Adipocyte (in vitro differentiated cells): ENCODE measurements at regions not wholly inside any gene's neighbourhood (a gene's known extent, or its start where the extent isn't known, plus 50 kb on each side); places are given as distances from the start of the nearest gene placed in this dataset.
A peak's percentile ranks its signal among the peaks of the same experiment; 100 is the strongest.

Experiments used
- DNase-seq: peaks from one replicate; pipeline ENCODE4 v3.0.0-alpha.2; 2015; ENCODE audit warnings: low read depth
- H3K27me3 ChIP-seq: replicated peaks from 2 replicates; pipeline ENCODE4 v1.7.0; 2013; ENCODE audit warnings: mild to moderate bottlenecking, low read length, moderate library complexity; ENCODE audit not compliant: control insufficient read depth, insufficient read depth
- H3K36me3 ChIP-seq: 2 replicates; pipeline ENCODE4 v1.7.0; 2013; ENCODE audit warnings: low read length, mild to moderate bottlenecking, moderate library complexity; ENCODE audit not compliant: control insufficient read depth, insufficient read depth, severe bottlenecking
- H3K4me1 ChIP-seq: 2 replicates; pipeline ENCODE4 v1.7.0; 2013; ENCODE audit warnings: mild to moderate bottlenecking, low read length, moderate library complexity; ENCODE audit not compliant: control insufficient read depth, insufficient read depth
- H3K4me3 ChIP-seq: 2 replicates; pipeline ENCODE4 v1.7.0; 2013; ENCODE audit warnings: mild to moderate bottlenecking, low read length, moderate library complexity
- H3K9ac ChIP-seq: 2 replicates; pipeline ENCODE4 v1.7.0; 2013; ENCODE audit warnings: mild to moderate bottlenecking, low read length, moderate library complexity
- H3K9me3 ChIP-seq: 2 replicates; pipeline ENCODE4 v1.7.0; 2013; ENCODE audit warnings: mild to moderate bottlenecking, low read length, moderate library complexity; ENCODE audit not compliant: control insufficient read depth

DNA sequence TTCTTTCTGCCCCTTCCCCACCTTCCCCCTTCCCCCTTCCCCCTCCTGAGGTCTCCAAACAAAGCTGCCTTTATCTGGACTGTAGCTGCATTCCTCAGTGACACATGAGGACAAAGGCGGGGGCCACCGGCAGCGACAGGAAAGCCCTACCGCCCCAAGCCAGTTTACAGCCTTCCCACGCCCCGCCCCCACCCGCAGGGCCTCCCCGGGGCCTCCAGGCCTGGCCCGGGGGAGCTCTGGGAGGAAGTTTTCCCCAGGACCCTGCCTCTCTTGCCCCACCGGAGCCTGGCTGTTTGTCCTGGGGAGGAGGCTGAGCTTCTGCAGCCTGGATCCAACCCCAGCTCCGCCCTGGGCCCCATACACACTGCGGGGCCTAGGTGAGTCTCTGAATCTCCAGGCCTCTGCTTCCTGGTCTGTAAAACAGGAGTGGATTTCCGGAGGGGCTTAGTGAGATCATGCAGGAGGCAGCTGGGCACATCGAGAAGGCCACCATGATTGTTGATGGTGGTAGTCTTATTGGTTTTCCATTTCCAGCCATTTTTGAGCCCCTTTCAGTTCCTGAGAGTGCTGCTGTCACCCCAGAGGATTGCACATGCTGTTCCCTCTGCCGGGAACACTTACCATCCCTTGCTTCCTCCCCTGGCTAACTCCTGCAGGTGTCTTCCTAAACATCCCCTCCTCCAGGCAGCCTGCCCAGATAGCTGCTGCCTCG is 130.7 kb downstream of the MN1 start:
- no peaks in the 10 kb centered on the region for H3K36me3 ChIP-seq
- peaks cover 16% of the 10 kb centered on the region for H3K4me1 ChIP-seq
- DNase-seq: no peak
- peaks cover 7% of the 10 kb centered on the region for H3K9me3 ChIP-seq
- no peak overlapping the region for H3K9ac ChIP-seq
- H3K4me3 ChIP-seq: no peak overlapping the region
- no peaks in the 10 kb centered on the region for H3K27me3 ChIP-seq

GRCh38 chr22:27671413-27671935 is 130.1 kb downstream of the MN1 start:
- no peaks in the 10 kb centered on the region for H3K36me3 ChIP-seq
- H3K4me1 ChIP-seq: peaks cover 21% of the 10 kb centered on the region
- H3K4me3 ChIP-seq: no peak overlapping the region
- DNase-seq: no peak
- H3K9me3 ChIP-seq: peaks cover 7% of the 10 kb centered on the region
- H3K27me3 ChIP-seq: no peaks in the 10 kb centered on the region
- no peak overlapping the region for H3K9ac ChIP-seq

DNA sequence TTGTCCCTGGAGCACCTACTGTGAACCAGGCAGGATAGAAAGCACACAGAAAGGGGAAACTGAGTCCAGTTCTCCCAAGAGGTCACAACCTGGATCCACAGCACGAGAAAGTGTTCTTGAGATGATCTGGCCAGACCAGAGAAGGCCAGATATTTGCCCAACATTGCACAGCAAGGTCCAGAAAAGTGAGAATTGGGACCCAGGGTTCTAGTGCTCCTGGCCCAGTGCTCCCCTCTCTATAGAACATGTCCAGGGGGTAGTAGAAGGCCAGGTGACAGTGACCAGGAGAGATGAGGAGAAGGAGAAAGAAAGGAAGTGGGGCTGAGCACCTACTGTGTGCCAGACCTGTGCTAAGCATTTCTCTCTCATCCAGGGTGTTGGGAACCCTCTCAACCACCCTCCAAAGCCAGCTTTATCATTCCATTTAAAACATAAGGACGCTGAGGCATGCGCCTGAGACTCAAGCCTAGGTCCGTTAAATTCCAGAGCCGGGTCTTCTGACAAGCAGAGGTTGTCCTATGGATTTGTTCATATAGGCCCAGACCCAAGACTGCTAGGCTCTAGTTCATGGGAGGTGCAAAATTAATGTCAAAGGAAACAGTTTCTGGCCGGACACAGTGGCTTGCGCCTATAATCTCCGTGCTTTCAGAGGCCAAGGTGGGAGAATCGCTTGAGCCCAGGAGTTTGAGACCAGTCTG is 128.7 kb downstream of the MN1 start:
- Histone ChIP-seq H3K27me3 (no peaks in the 10 kb centered on the region), H3K4me1 (peaks cover 21% of the 10 kb centered on the region), H3K9me3 (peaks cover 6% of the 10 kb centered on the region), H3K36me3 (no peaks in the 10 kb centered on the region), H3K9ac (no peak overlapping the region), H3K4me3 (no peak overlapping the region)
- no peak for DNase-seq

DNA sequence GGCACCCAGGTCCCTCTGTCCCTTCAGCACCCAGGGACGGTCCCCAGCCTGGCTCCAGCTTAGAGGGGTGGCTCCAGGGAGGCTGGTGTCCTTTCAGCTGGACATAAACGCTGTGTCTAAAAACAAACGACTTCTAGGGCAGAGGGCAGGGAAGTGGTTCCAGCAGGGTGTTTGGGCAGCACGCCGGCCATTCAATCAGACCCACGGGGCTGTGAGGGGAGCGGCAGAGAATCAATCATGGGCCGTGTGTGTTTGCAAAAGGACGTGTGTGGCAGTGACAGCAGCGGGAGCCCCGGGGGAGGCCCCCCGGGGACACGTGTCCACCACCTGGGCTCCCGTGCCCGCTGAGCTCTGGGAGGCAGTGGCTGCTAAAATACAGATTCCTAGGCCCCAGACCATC is 127.7 kb downstream of the MN1 start:
- no peaks in the 10 kb centered on the region for H3K27me3 ChIP-seq
- DNase-seq: no peak
- peak overlapping the region; percentile 26 for H3K9ac ChIP-seq
- H3K9me3 ChIP-seq: peaks cover 6% of the 10 kb centered on the region
- H3K4me3 ChIP-seq: no peak overlapping the region
- H3K4me1 ChIP-seq: peaks cover 21% of the 10 kb centered on the region
- no peaks in the 10 kb centered on the region for H3K36me3 ChIP-seq

- Histone ChIP-seq H3K4me1 (peaks cover 20% of the 10 kb centered on the region), H3K4me3 (no peak overlapping the region), H3K27me3 (no peaks in the 10 kb centered on the region), H3K9me3 (peaks cover 6% of the 10 kb centered on the region), H3K36me3 (no peaks in the 10 kb centered on the region), H3K9ac (peak overlapping the region; percentile 26)
- no peak for DNase-seq
Measured at GRCh38 chr22:27674261-27674923, 127.2 kb downstream of the MN1 start.

- no peak overlapping the region for H3K9ac ChIP-seq
- no peak overlapping the region for H3K4me3 ChIP-seq
- H3K9me3 ChIP-seq: peaks cover 6% of the 10 kb centered on the region
- no peak for DNase-seq
- no peaks in the 10 kb centered on the region for H3K36me3 ChIP-seq
- peaks cover 18% of the 10 kb centered on the region for H3K4me1 ChIP-seq
- H3K27me3 ChIP-seq: no peaks in the 10 kb centered on the region
Measured at GRCh38 chr22:27676545-27677213, 124.9 kb downstream of the MN1 start.

DNA sequence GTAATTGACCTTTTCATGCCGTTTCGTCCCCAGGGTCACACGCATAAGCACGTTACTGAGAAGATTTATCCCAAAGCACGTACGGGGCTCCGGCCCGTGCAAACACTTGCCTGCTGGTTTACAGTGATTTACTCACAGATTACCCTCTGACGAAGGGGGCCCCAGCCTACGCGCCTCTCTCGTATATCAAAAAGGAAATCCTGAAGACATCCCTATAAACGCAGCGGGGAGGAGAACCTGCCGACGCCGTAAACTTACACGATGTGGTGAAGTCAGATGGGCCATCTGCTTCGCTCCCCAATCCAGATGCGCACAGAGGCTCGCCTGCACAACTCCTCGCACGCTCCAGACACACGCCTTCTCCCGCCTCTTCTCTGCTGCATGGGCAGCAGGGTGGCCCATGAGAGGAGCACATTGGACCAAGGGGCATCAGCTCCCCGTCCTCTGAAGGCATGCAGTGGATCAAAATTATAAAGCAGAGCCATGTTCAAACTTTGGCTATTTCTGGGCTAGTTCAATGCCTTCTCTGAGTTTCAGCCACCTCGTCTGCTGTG is 123.6 kb downstream of the MN1 start:
- Histone ChIP-seq H3K9me3 (peaks cover 6% of the 10 kb centered on the region), H3K36me3 (no peaks in the 10 kb centered on the region), H3K27me3 (no peaks in the 10 kb centered on the region), H3K4me1 (peaks cover 18% of the 10 kb centered on the region), H3K4me3 (no peak overlapping the region), H3K9ac (no peak overlapping the region)
- no peak for DNase-seq

DNA sequence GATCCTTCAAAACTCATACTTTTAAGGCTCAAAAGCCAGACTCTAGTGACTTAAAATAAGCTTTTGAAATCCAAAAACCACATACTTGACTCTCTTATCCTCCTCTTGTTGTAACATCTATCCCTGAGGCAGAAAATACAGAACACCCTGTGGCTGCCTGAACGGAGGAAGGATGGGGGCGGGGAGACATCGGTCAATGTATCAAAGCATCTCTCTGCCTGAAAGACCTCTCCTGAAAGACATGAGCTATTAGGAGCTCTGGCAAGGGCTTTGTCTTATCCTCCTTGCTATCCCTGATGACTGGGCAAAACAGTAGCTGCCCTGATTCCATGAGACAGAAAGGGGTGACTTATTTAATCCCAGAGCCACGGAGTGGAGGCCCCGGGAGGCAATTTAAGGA is 122.4 kb downstream of the MN1 start:
- no peaks in the 10 kb centered on the region for H3K27me3 ChIP-seq
- H3K9me3 ChIP-seq: peaks cover 6% of the 10 kb centered on the region
- H3K4me3 ChIP-seq: no peak overlapping the region
- DNase-seq: no peak
- H3K36me3 ChIP-seq: no peaks in the 10 kb centered on the region
- peaks cover 10% of the 10 kb centered on the region for H3K4me1 ChIP-seq
- H3K9ac ChIP-seq: no peak overlapping the region

DNA sequence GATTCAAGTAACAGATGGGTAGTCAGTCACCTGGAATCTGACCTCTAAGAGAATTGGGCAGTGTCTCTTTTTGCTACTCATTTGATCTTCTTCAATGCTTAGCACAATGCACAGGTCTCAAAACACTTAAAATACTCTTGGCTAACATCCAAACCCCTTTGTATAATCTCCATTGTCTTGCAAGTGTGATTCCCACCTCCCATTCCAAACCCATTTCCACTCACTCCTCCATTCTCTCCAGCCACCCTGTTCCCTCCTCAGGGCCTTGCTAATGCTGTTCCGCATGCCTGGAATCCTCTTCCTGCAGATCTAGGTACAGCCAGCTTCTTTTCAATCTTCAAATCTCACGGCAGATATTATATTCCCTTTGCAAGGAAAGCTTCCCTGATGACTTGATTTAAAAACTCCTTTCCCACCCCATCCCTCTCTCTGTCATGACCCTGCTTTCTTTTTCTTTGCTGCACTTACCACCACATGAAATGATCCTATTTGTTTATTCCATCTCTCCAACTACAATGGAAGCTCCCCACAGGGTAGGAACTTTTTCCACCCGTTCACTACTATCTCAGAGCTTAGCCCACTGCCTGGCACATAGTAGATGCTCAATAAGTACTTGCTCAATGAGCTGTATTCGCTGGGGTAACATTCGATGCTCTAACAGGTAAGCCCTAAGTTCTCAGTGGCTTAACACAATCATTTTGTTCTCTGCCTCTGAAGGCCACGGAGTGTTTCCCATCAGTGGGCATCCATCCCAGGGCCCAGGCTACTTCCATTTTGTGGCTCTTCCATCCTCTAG is 121.7 kb downstream of the MN1 start:
- H3K4me1 ChIP-seq: peaks cover 11% of the 10 kb centered on the region
- peaks cover 6% of the 10 kb centered on the region for H3K9me3 ChIP-seq
- DNase-seq: no peak
- H3K27me3 ChIP-seq: no peaks in the 10 kb centered on the region
- H3K36me3 ChIP-seq: no peaks in the 10 kb centered on the region
- H3K4me3 ChIP-seq: no peak overlapping the region
- no peak overlapping the region for H3K9ac ChIP-seq

DNA sequence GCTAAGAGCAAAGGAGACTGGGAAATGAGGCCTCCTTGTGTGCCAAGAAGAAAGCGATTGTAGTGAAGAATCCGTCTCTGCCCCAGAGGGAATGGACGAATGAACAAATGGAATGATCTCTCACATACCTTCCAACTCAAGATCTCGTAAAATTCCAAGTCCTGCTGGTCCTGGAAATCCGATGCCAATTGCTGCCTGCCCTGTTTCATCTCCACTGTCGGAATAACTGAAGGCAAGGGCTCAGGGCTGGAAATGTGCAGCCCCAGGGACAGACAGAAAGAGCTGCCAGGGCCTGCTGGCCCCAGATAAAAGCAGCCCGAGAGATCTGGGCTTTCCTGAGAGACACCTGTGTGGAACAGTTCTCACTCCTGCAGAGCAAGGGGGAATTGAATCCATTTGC is 120.9 kb downstream of the MN1 start:
- Histone ChIP-seq H3K27me3 (no peaks in the 10 kb centered on the region), H3K4me3 (no peak overlapping the region), H3K4me1 (peaks cover 10% of the 10 kb centered on the region), H3K36me3 (no peaks in the 10 kb centered on the region), H3K9ac (no peak overlapping the region), H3K9me3 (peaks cover 6% of the 10 kb centered on the region)
- DNase-seq: no peak
